ENCODE measurements at regions not wholly inside any gene's neighbourhood (a gene's known extent, or its start where the extent isn't known, plus 50 kb on each side); places are given as distances from the start of the nearest gene placed in this dataset.
A peak's percentile ranks its signal among the peaks of the same experiment; 100 is the strongest.
"Not testable (repeated sequence)": the region's sequence is repeated elsewhere in the genome, so short reads cannot be mapped to it uniquely, and the experiment has no call there.

DNA sequence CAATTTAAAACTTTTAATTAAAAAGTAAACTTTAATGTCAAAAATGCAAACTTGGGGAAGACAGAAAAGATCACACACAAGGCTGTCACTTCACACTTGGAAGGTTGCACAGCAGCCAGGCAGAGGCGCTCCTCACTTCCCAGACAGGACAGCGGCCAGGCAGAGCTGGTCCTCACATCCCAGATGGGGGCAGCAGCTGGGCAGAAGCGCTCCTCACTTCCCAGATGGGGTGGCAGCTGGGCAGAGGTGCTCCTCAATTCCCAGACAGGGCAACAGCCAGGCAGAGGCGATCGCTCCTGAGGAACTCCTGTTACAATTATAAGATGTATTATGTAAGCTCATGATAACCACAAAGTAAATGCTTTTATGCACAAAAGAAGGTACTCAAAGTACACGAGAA is 1181.1 kb downstream of the SLITRK5 start:
- not testable (repeated sequence) for DNase-seq

DNA sequence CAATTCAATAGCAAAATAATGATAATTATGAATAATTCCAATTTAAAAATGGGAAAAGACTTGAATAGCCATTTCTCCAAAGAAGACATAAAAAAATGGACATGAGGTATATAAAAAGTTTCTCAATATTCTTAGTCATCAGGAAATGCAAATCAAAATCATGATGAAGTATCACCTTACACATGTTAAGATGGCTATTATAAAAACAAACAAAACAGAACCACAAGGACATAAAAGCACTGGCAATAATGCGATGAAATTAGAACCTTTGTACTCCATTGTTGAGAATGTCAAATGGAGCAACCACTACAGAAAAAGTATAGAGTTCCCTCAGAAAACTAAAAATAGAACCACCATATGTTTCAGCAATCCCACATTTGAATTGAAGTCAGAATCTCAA is 1186.1 kb downstream of the SLITRK5 start:
- no peak for DNase-seq

DNA sequence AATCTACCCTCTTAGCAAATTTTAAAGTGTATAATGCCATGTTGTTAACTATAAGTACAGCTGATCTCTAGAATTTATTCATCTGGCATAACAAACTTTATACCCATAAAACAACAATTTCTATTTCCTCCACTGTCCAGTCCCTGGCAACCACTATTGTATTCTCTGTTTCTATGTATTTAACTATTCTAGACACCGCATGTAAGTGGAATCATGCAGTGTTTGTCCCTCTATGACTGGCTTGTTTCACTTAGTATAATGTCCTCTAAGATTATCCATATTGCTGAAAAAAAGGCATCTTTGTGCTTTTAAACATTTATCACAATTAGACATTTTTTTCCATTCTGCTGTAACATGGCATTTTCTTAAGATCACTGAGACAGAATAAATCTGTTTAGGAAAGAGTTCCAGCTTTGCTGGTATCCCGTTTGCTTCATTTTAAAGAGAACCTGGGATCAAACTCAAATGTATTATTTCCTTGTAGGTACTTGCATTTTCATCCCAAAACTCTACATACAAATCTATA is 1191.0 kb downstream of the SLITRK5 start:
- no peak for DNase-seq

DNA sequence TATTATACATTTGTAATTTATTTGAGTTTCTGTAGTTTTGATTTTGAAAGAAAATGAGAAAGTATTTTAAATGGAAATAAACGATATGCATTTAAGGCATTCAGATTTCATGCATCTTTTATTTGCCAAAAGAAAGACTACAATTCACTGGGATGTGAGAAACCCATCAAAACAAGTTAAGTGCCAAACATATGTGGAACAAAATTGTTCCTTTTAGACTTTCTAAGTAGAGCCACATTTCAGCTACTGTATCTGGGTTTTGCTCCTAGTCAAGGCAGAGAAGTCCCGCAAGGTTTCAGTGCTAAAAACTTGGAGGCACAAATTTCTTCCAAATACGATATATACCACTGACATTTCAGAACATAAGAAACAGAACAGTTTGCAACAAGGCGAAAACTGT is 1191.9 kb downstream of the SLITRK5 start:
- DNase-seq: no peak

DNA sequence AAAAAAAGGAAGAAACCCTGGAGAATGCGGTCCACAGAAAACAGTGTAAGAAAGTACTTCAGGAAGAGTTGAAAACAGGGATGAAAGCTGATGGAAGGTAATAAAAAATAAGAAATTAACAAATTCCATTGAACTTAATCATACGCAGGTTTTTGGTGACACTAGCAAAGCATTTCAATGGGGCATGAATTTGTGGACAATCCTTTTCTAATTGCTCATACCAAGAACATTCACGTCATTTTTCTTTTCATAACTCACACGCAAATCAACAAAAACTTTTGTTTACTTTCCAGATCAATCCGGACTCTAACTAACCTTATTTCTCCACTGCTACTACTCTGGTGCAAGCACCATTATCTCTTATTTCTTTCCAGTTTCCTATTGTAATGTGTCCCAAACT is 1195.0 kb downstream of the SLITRK5 start:
- DNase-seq: no peak

DNA sequence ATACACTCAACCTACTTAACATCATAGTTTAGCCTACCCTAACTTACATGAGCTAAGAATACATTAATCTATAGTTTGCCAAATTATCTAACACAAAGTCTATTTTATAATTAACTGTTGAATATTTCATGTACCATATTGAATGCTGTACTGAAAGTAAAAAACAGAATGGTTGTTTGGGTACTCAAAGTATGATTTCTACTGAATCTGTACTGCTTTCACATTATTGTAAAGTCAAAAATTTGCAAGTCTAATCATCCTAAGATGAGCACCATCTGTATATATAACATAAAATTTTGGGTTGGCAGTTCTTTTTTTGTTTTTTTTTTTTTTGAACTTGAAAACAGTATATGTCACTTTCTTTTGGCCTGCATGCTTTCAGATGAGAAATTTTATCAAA is 1212.6 kb downstream of the SLITRK5 start:
- no peak for DNase-seq

DNA sequence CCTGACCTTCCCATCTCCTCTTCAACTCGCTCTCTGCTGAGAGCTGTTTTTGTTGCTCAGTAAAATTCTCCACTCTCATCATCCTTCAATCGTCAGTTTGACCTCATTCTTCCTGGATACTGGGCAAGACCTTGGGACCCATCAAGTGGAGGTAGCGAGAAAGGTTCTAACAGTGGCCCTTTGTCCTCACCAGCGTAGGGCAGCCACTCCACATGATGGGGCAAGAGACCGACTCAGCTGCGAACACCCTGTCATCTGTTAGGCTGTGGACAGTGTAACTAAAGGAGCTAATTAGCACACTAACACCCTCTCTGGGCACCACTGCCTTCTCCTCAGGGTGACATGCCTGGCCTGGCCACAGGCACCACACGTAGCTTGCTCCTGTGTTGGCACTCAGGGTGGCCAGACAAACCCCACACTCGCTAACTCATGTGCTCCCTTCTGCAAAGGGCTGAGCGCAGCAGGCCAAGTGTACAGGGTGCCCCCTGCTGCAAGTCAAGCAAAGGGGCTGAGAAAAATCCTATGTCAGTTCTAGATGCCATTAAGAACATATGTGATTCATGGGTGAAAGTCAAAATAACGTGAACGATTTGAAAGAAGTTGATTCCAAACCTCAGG is 1216.0 kb downstream of the SLITRK5 start:
- no peak for DNase-seq

DNA sequence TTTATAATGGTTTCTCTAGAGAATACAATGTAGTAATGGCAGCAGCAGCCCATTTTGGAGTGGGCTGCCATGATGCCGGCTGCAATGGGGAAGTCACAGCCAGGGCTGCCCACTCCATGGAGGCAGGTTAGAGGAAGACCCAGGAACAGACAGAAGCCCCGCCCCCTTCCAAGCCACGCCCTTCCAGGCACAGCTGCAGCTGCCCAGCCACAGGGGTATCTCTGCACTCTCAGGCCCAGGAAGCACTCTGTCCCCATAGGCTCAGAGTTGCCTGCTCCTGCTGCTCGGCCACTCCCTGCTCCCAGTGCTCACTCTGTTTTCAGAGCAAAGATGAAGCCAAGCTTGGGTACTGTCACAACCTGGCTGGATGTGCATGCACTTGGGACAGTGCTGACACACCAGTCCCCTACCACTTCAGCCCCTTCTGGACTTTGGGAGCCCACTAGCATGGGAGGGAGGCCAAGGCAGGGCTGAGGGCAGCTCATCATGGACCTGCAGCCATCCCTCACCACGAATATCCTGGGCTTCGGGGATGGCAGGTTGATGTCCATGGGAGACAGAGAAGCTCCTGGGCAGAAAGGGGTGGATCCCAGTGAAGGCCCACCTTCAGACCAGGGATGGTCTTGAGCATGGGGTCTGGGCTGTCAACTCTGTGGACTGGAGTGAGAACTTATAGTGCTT is 1224.2 kb downstream of the SLITRK5 start:
- no peak for DNase-seq

DNA sequence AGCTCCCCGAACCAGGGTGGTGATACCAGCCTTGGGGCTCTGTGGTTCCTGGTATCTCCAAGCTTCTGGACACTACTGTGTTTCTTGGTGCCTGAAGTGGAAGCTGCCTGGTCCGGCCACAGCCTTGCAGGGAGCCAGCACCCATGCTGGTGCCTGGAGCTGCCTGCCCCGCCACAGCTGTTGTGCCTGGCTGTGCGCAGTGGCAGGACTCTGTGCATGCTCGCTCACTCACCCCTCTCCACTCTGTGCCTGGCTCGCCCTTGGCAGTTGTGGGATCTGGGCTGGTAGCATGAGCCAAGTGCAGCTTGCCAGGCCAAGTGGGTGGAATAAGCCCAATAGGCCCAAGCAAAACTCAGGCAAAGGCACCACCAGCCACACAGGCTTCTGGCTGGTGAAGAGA is 1225.3 kb downstream of the SLITRK5 start:
- peak in 1 of 51 donors; percentile 3 for DNase-seq

DNA sequence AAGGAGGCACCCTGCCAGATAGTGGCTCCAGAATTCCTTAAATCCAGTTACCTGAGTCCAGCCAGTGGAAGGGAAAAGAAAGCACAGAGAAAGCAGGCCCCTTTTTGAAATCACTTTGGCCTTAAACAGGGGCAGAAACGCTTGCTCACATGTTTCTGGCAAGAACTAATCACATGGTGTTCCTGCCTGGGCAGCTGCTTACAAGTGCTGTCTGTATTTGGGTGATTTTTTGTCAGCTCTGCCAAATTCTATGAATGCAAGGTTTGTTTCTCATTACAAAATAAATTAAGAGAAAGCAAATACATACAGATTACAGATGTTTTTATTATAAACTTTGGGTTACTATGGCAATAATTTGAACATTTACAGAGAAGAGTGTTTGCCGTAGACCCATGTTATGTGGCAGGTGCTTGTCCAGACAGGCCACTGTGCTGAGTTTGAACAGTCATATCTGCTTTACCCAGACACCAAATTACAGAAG is 1237.8 kb downstream of the SLITRK5 start:
- DNase-seq: peak in 12 of 51 donors; percentile 0 to 24 (median 12)

DNA sequence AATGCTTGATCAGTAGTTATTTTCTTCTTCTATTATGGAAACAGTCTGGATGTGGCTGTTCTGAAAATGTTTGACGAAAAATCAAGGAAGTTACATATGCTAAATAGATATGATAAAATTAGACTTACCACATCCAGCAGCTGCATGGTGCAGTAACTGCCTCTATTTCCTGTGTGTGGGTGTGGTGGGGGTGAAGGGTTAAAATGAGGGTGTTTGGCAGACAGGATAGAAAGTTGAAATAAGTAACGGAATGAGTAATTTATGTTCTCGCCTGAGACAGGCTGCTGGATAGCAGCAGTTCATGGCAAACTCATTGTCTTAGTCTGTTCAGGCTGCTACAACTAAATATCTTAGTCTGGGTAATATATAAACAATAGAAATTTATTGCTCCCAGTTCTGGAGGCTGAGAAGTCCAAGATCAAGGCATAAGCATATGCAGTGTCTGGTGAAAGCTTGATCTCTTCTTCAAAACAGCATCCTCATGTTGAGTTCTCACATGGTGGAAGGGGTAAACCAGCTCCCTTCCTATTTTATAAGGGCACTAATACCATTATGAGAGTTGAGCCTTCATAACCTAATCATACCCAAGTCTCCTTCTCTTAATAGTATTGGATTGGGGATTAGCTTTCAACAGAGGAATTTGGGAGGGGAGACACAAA is 1248.9 kb downstream of the SLITRK5 start:
- no peak for DNase-seq

DNA sequence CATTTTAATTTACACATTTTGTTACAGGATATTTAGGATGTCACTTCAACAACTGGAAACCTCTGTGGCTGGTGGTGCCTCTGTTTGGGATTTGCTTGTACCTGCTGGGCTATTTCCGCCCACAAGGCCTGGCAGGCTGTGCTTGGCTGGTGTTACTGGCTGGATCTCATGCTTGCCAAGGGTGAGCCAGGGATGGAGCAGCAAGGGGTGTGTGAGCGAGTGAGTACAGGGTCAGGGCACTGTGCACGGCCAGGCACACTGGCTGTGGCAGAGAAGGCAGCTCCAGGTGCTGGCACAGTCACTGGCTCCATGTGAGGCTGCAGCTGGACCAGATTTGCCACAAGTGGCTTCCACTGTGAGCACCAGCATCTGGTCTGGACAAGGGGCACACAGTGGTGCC is 1254.8 kb downstream of the SLITRK5 start:
- DNase-seq: no peak

DNA sequence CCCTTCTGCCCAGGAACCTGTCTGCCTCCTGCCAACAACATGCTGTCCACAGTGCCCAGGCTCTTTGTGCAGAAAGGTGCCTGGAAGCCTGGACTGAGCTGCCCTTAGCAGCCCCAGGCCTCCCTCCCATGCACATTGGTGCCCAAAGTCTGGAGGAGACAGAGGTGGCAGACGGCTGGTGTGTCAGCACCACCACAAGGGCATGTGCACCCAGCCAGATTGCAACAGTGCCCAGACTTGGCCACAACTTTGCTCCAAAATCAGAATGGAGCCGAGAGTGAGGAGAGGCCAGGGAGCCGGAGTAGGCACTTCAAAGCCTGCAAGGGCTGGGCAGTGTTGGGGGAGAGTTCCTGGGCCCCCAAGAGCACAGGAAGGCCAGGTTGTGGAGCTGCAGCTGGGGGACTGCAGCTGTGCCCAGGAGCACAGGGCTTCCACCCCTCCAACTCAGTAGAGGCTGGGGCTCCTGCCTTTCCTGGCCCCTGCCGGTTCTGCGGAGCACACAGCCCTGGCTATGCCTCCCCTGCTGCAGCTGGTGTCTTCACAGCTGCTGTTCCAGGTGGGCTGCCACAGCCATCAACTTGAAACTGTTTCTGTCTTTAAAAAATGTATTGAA is 1255.8 kb downstream of the SLITRK5 start:
- DNase-seq: no peak

DNA sequence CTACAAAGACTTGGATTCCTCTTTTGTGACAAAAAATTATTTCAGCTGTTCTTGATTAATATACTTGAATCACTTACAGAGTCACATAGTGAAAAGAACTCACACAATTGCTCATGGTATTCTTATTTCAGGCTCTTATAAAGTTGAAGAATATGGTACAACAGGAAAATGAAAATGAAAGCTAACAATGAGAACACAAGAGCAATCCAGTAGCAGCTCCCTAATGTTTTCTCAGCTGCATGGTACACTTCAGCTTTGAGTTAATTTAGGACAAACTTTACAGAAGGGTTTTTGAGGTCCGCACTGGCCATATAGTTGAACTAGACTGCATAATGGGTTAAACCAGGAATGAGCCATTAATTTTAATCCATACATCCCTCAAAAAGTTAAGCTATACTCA is 1261.8 kb downstream of the SLITRK5 start:
- no peak for DNase-seq

DNA sequence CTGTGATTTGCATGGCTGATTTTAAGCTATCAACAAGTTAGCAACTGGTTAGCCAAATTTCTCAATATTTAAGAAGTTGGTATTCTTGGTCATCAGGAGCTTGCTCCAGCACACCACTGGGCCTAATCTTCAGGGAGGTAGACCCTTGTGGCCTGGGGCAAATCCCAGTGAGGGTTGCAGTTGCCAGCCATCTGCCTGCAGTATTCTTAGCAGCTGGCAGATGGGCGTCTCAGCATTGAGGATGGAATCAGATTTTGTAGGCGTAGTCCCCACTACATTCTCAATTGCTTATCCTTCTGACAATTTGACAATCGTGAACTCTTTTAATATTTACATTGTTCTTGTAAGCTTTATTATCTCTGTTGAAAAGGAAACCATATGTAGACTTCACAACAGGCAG is 1266.2 kb downstream of the SLITRK5 start:
- no peak for DNase-seq

DNA sequence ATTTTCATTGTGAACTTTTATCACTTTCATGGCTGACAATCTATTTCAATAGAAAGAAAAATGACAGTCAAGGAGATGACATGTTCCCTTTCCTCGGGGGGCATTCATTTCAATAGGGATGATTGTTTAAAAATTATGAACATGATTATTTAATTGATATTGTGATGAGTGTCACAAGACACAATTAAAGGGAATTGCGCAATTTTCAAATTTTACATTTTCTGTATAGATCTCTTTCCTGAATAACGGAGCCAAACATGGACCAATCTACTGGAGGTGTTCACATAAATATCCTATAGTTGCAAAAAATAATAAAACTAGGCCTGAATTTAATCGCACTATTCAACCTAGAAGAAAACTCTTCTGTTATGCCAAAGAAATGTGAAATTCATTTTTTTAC is 1274.6 kb downstream of the SLITRK5 start:
- DNase-seq: no peak

DNA sequence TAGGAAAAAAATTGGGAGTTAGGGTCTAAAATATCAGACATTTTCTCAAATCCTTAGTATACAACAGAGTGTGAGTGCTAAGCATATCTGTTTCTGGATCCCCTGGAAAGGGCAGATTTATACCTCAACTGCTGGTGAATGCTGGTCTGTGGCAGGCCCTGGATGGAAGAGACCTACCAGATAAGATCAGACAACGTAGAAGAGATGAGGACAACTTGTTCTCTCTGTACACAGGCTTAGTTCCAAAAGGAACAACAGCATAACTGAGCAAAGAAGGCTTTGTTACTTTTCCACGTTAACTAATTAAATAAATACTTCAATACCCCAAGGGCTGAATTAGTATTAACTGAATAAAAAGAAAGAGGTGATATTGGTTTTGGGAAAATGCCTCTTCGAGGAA is 1277.3 kb downstream of the SLITRK5 start:
- no peak for DNase-seq

DNA sequence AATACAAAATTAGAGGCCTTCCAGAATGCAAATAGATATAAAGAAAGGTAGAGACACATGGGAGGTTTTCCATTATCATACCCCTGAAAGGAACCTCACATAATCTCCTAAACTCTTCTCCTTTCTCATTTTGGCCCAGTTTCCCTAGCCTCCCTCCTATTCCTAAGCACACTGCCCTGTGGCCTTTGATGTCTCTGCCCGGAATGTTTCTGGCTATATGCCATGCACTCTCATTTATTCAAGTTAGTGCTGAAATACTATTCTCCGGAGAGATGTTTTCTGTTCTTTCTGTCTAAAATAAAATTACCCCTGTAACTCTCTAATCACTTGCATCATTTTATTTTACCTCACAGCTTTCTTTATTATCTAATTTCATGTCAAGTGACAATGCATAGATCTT is 1287.7 kb downstream of the SLITRK5 start:
- no peak for DNase-seq

DNA sequence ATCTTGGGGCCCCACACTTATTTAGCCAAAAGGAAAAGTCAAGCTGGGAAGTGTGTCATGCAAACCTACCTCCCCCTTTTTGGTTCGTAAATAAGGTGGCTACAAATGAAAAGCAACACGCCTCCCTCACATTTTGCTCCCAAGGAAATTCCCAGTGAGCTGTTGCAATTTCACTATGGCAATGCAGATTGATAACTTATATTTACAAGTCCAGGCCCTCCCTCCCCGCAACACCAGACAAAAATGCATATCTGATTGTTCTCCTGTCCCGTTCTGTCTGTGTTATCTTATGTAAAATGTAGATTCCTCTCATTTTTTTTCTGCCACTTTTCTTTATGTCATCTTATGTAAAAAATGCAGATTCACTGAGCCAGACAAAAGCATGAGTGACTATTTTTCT is 1305.3 kb downstream of the SLITRK5 start:
- no peak for DNase-seq

DNA sequence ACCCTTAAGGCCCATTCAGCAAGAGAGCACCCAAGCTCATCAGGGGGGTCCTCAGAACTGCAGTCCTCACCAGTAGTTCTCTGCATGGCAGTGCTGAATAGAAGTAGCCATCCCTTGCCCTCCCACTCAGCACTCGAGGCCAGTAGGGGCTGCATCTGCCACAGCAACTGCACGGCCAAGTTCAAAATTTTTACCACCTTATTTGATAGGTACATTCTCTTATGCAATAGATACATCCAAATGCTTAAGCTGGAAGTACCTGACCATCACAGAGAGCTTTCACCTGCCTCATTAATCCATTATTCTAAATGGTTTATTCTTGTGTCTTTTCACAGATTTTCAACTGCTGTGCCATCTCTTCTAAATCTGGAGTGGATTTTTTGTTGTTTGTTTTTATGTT is 1307.4 kb downstream of the SLITRK5 start:
- DNase-seq: no peak

DNA sequence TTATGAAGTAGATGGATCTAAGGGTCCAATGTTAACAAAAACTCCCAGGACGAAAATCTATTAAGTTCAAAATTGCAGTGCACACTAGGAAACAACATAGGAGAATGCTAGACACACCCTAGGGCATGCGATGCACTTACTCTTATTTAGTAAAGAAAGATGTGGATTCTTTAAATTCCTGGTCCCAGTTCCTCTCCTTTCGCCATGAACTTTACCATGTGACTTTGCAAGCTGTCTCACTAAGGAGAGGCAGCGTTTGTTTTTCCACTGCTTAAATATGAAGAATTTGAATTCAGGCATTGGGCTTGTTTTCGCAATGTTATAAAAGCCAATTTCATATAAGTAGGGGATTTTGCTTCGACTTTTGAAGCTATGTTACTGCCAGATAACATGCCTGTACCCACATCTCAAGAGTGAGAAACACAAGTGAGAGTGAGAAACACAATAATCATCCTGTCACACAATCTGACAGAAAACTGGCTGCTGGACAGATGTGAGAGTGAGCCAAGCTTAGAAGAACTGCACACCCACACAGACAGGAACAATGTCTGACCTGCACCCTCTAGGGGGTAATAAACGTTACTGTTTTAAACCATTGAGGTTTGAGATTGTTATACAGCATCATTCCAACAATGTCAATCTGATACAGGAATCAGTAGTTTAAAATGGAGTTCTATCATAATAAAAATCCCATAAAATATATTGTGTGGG is 1308.4 kb downstream of the SLITRK5 start:
- DNase-seq: no peak

DNA sequence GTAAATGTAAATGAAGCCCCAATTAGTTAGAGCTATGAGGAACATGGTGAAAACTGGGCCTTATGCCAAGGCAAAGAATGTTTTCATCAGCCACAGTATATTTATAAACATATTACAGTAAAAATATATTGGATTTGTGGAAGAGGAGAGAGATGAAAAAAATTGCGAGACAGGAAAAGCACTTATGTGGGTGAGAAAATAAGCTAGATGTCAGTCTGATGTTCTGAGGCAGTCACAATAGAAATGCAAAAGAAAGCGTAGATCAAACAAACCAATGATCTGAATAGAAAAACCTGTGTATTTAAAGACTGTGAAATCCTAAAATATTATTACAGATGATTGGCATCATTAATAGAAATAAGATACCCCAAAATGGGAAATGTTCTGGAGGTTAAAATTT is 1332.5 kb downstream of the SLITRK5 start:
- no peak for DNase-seq

Measured in hypothalamus (tissue), 51 donors.